ENCODE measurements at regions not wholly inside any gene's neighbourhood (a gene's known extent, or its start where the extent isn't known, plus 50 kb on each side); places are given as distances from the start of the nearest gene placed in this dataset.

GRCh38 chr11:127640561-127641451 lies 640.2 kb upstream of the KIRREL3 start:
- no peak for DNase-seq (ENCODE audit: low spot score)

- DNase-seq (ENCODE audit: low spot score) = no peak
Observed at GRCh38 chr11:127639916-127640315, 639.3 kb upstream of the KIRREL3 start.

GRCh38 chr11:127632976-127633680 lies 632.6 kb upstream of the KIRREL3 start:
- DNase-seq (ENCODE audit: low spot score) = no peak

- DNase-seq (ENCODE audit: low spot score) = no peak
Observed at GRCh38 chr11:127632546-127632945, 632.0 kb upstream of the KIRREL3 start.

GRCh38 chr11:127631974-127632373 lies 631.4 kb upstream of the KIRREL3 start:
- no peak for DNase-seq (ENCODE audit: low spot score)

- no peak for DNase-seq (ENCODE audit: low spot score)
Observed at GRCh38 chr11:127629200-127629599, 628.6 kb upstream of the KIRREL3 start.

- DNase-seq (ENCODE audit: low spot score) = no peak
Observed at GRCh38 chr11:127628458-127628785, 627.9 kb upstream of the KIRREL3 start.

- DNase-seq (ENCODE audit: low spot score) = no peak
Observed at GRCh38 chr11:127627629-127628457, 627.3 kb upstream of the KIRREL3 start.

GRCh38 chr11:127627204-127627603 lies 626.6 kb upstream of the KIRREL3 start:
- DNase-seq (ENCODE audit: low spot score) = no peak

- no peak for DNase-seq (ENCODE audit: low spot score)
Observed at GRCh38 chr11:127625402-127625801, 624.8 kb upstream of the KIRREL3 start.

GRCh38 chr11:127624306-127624856 lies 623.8 kb upstream of the KIRREL3 start:
- DNase-seq (ENCODE audit: low spot score) = no peak

- DNase-seq (ENCODE audit: low spot score) = no peak
Observed at GRCh38 chr11:127622686-127623085, 622.1 kb upstream of the KIRREL3 start.

GRCh38 chr11:127620671-127621070 lies 620.1 kb upstream of the KIRREL3 start:
- DNase-seq (ENCODE audit: low spot score) = no peak

- no peak for DNase-seq (ENCODE audit: low spot score)
Observed at GRCh38 chr11:127619946-127620345, 619.4 kb upstream of the KIRREL3 start.

GRCh38 chr11:127618721-127619120 lies 618.2 kb upstream of the KIRREL3 start:
- DNase-seq (ENCODE audit: low spot score) = no peak

- DNase-seq (ENCODE audit: low spot score) = no peak
Observed at GRCh38 chr11:127616158-127616557, 615.6 kb upstream of the KIRREL3 start.

- DNase-seq (ENCODE audit: low spot score) = no peak
Observed at GRCh38 chr11:127612607-127613006, 612.0 kb upstream of the KIRREL3 start.

- DNase-seq (ENCODE audit: low spot score) = no peak
Observed at GRCh38 chr11:127609025-127609773, 608.6 kb upstream of the KIRREL3 start.

- DNase-seq (ENCODE audit: low spot score) = no peak
Observed at GRCh38 chr11:127607487-127608085, 607.0 kb upstream of the KIRREL3 start.

GRCh38 chr11:127601578-127601977 lies 601.0 kb upstream of the KIRREL3 start:
- no peak for DNase-seq (ENCODE audit: low spot score)

- DNase-seq (ENCODE audit: low spot score) = no peak
Observed at GRCh38 chr11:127600674-127601073, 600.1 kb upstream of the KIRREL3 start.
